ENCODE measurements at regions not wholly inside any gene's neighbourhood (a gene's known extent, or its start where the extent isn't known, plus 50 kb on each side); places are given as distances from the start of the nearest gene placed in this dataset.

DNA sequence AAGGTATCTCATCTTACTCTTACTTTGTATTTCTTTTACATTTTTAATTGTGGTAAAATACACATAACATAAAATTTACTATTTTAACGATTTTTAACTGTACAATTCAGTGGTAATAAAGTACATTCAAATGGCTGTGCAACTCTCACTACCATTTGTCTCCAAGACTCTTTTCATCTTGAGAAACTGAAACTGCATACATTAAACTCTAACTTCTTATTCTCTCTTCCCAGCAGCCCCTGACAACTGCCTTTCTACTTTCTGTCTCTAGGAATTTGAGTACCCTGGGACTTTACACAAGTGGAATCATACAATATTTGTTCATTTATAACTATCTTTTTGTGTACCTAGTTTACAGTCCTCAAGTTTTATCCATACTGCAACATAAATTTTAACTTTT lies 725.8 kb upstream of the KIRREL3 start:
- TF ChIP-seq CTCF (IDR thresholded peaks at IDR 0.05; ENCODE audit: low read depth, low read length, poor library complexity, severe bottlenecking): no peak
- TF ChIP-seq EZH2phosphoT487 (IDR thresholded peaks at IDR 0.05; ENCODE audit: borderline replicate concordance, low read length): no peak

Measured in DOHH2 (cell line).